C4-2B (cell line): ENCODE measurements at regions not wholly inside any gene's neighbourhood (a gene's known extent, or its start where the extent isn't known, plus 50 kb on each side); places are given as distances from the start of the nearest gene placed in this dataset.

Source experiments
- CTCF ChIP-seq: fragments of 450-650 bp; conservative IDR thresholded peaks from 2 replicates; pipeline ENCODE4 v1.5.1; 2017; ENCODE audit warnings: mild to moderate bottlenecking
- ZFX ChIP-seq: fragments of 450-650 bp; IDR thresholded peaks from 2 replicates; pipeline ENCODE4 v1.6.1; 2017

GRCh38 chr5:143605403-143606005 is 202.0 kb upstream of the NR3C1 start:
- no peak for TF ChIP-seq CTCF
- no peak for TF ChIP-seq ZFX
